Occipital lobe (tissue), 1 donor: ENCODE measurements at regions not wholly inside any gene's neighbourhood (a gene's known extent, or its start where the extent isn't known, plus 50 kb on each side); places are given as distances from the start of the nearest gene placed in this dataset.
"Not testable (repeated sequence)": the region's sequence is repeated elsewhere in the genome, so short reads cannot be mapped to it uniquely, and the experiment has no call there.

Source experiments
- DNase-seq: peaks from one replicate; lab custom pipeline; 2025; lab: John Stamatoyannopoulos, UW

- DNase-seq = not testable (repeated sequence)
These were observed 90.1 kb upstream of the GRIN2A start for GRCh38 chr16:10272250-10272854.

- DNase-seq = not testable (repeated sequence)
These were observed 93.2 kb upstream of the GRIN2A start for GRCh38 chr16:10275214-10275996.

GRCh38 chr16:10277597-10277996 lies 95.4 kb upstream of the GRIN2A start:
- no peak for DNase-seq

GRCh38 chr16:10280262-10281170 lies 98.3 kb upstream of the GRIN2A start:
- DNase-seq = no peak

- no peak for DNase-seq
These were observed 100.1 kb upstream of the GRIN2A start for GRCh38 chr16:10282367-10282766.

- not testable (repeated sequence) for DNase-seq
These were observed 101.0 kb upstream of the GRIN2A start for GRCh38 chr16:10283246-10283645.

GRCh38 chr16:10290467-10291105 lies 95.3 kb upstream of the ATF7IP2 start:
- not testable (repeated sequence) for DNase-seq

GRCh38 chr16:10292197-10292596 lies 93.7 kb upstream of the ATF7IP2 start:
- not testable (repeated sequence) for DNase-seq

GRCh38 chr16:10292976-10293375 lies 92.9 kb upstream of the ATF7IP2 start:
- DNase-seq = not testable (repeated sequence)

GRCh38 chr16:10294153-10294552 lies 91.7 kb upstream of the ATF7IP2 start:
- not testable (repeated sequence) for DNase-seq

GRCh38 chr16:10296956-10297340 lies 88.9 kb upstream of the ATF7IP2 start:
- no peak for DNase-seq

GRCh38 chr16:10297341-10298006 lies 88.4 kb upstream of the ATF7IP2 start:
- no peak for DNase-seq

GRCh38 chr16:10300905-10301304 lies 85.0 kb upstream of the ATF7IP2 start:
- DNase-seq = no peak

- DNase-seq = not testable (repeated sequence)
These were observed 84.3 kb upstream of the ATF7IP2 start for GRCh38 chr16:10301547-10301946.

- DNase-seq = no peak
These were observed 79.9 kb upstream of the ATF7IP2 start for GRCh38 chr16:10305912-10306311.

GRCh38 chr16:10308305-10309193 lies 77.3 kb upstream of the ATF7IP2 start:
- no peak for DNase-seq

GRCh38 chr16:10309271-10309932 lies 76.5 kb upstream of the ATF7IP2 start:
- DNase-seq = no peak

GRCh38 chr16:10312008-10312407 lies 73.9 kb upstream of the ATF7IP2 start:
- no peak for DNase-seq
